ENCODE measurements at regions not wholly inside any gene's neighbourhood (a gene's known extent, or its start where the extent isn't known, plus 50 kb on each side); places are given as distances from the start of the nearest gene placed in this dataset.
A peak's percentile ranks its signal among the peaks of the same experiment; 100 is the strongest.

DNA sequence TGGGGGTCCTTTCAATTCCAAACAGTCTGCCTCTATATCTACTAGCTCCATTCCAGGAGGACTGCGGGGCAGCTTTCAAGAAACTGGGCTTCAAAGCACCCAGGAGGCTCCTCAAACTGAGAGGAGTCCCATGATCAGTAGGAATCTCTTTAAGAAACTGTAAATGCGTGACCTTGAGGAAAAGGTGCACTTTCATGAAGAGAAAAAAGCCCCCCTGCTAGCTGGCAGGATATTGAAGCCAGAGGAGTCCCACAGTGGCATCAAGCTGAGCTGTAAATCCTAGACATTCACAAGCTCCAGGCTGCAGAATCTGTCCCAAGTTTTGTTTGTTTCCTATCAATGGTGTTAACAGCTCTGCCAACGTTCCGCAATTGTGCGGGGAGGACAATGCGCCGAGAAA, 790.1 kb downstream of the SLC4A3 start:
- TF ChIP-seq, protein P1, sequence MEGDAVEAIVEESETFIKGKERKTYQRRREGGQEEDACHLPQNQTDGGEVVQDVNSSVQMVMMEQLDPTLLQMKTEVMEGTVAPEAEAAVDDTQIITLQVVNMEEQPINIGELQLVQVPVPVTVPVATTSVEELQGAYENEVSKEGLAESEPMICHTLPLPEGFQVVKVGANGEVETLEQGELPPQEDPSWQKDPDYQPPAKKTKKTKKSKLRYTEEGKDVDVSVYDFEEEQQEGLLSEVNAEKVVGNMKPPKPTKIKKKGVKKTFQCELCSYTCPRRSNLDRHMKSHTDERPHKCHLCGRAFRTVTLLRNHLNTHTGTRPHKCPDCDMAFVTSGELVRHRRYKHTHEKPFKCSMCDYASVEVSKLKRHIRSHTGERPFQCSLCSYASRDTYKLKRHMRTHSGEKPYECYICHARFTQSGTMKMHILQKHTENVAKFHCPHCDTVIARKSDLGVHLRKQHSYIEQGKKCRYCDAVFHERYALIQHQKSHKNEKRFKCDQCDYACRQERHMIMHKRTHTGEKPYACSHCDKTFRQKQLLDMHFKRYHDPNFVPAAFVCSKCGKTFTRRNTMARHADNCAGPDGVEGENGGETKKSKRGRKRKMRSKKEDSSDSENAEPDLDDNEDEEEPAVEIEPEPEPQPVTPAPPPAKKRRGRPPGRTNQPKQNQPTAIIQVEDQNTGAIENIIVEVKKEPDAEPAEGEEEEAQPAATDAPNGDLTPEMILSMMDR (conservative IDR thresholded peaks at IDR 0.05), result no peak
- H3K9me3 Mint-ChIP-seq, result no peaks in the 10 kb centered on the region
- H3K27ac Mint-ChIP-seq, result no peak overlapping the region
- peak overlapping the region; percentile 14 for H3K4me3 Mint-ChIP-seq
- H3K4me1 Mint-ChIP-seq (ENCODE audit: unreplicated experiment), result peaks cover 16% of the 10 kb centered on the region
- H3K27me3 Mint-ChIP-seq, result peaks cover 2% of the 10 kb centered on the region
- no peak for DNase-seq (ENCODE audit: extremely low spot score, unreplicated experiment)
- no peaks in the 10 kb centered on the region for H3K36me3 Mint-ChIP-seq

DNA sequence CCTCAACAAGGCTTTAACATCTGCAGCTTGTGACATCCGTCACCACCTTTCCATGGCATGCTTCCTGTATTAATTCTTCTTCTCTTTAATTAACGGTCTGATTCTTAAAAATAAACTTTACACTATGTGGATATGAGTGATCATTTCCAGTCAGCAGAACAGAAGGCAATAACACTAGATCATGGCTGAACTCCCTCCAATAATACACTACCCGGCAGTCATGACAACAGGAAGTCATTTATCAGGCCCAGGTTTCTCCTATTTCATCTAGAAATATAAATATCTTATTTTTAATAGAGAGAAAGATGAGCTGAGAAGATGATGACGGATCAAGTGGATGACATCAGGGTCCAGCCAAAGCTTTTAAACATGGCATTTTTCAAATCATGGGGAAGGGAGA, 792.2 kb downstream of the SLC4A3 start:
- Mint-ChIP-seq H3K9me3 (no peaks in the 10 kb centered on the region), H3K27me3 (no peaks in the 10 kb centered on the region), H3K4me3 (no peak overlapping the region), H3K36me3 (no peaks in the 10 kb centered on the region), H3K27ac (no peak overlapping the region), H3K4me1 (ENCODE audit: unreplicated experiment) (peaks cover 16% of the 10 kb centered on the region)
- DNase-seq (ENCODE audit: extremely low spot score, unreplicated experiment), result no peak
- TF ChIP-seq, protein P1 (conservative IDR thresholded peaks at IDR 0.05), result no peak

DNA sequence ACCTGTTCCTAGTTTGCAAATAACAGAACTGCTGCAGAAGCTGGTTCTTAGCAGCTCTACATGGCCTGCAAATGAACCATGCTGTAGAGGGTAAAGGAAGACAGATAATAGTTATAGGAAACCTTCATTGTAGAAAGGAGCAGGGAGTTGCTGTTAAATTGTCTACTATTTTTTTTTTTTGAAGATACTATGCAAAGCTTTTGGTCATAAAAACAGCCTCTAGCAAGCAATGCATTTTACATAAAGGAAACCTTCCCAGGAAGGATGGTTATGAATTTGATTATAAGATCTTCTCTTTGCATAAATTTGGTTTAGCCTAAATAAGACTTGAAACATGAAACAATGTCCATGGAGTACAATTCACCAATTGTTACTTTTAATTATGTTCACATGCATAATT, 793.4 kb downstream of the SLC4A3 start:
- Mint-ChIP-seq H3K27ac (no peak overlapping the region), H3K4me3 (no peak overlapping the region), H3K27me3 (no peaks in the 10 kb centered on the region), H3K36me3 (no peaks in the 10 kb centered on the region), H3K4me1 (ENCODE audit: unreplicated experiment) (peaks cover 16% of the 10 kb centered on the region), H3K9me3 (no peaks in the 10 kb centered on the region)
- DNase-seq (ENCODE audit: extremely low spot score, unreplicated experiment), result no peak
- TF ChIP-seq, protein P1 (conservative IDR thresholded peaks at IDR 0.05), result no peak

DNA sequence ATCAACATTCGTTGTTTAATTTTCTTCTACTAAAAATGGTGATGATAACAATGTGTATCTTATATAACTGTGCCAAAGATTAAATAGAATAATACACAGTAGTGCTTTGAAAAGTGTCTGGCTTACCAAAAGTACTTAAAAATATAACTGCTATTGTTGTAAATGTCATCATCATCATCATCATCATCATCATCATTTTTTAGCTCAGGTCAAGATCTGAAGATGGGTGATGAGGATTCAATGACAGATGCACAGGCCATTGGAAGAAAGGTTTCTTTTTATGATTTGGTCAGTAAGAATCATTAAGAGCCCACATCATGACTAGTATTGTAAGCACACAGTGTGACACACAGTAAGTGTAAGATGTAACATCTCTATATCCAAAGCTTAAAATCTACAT, 795.2 kb downstream of the SLC4A3 start:
- no peaks in the 10 kb centered on the region for H3K36me3 Mint-ChIP-seq
- H3K4me3 Mint-ChIP-seq, result no peak overlapping the region
- H3K27me3 Mint-ChIP-seq, result no peaks in the 10 kb centered on the region
- no peak for DNase-seq (ENCODE audit: extremely low spot score, unreplicated experiment)
- TF ChIP-seq, protein P1 (conservative IDR thresholded peaks at IDR 0.05), result no peak
- H3K27ac Mint-ChIP-seq, result no peak overlapping the region
- H3K9me3 Mint-ChIP-seq, result peaks cover 6% of the 10 kb centered on the region
- H3K4me1 Mint-ChIP-seq (ENCODE audit: unreplicated experiment), result peaks cover 13% of the 10 kb centered on the region

DNA sequence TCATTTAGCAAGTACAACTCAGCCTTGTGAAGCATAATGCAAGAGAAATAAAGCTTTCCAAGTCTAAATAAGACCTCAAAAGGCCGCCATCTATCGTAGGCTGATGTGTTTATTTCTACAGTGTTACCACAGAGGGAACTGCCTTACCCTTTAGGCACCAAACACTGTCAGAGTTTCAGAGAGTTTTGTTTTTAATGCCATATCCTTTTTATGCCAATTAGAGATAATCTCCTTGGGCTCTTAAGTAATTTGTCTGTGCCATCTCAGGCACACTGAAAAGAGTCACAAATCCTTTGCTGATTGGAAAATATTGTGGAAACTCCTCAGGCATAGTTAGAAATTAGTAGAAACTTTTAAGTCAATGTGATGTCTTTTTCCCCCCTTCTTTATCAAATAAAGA, 797.1 kb downstream of the SLC4A3 start:
- peaks cover 1% of the 10 kb centered on the region for H3K4me1 Mint-ChIP-seq (ENCODE audit: unreplicated experiment)
- H3K27ac Mint-ChIP-seq, result no peak overlapping the region
- TF ChIP-seq, protein P1 (conservative IDR thresholded peaks at IDR 0.05), result no peak
- H3K27me3 Mint-ChIP-seq, result no peaks in the 10 kb centered on the region
- peaks cover 6% of the 10 kb centered on the region for H3K9me3 Mint-ChIP-seq
- no peak for DNase-seq (ENCODE audit: extremely low spot score, unreplicated experiment)
- H3K4me3 Mint-ChIP-seq, result no peak overlapping the region
- H3K36me3 Mint-ChIP-seq, result no peaks in the 10 kb centered on the region

DNA sequence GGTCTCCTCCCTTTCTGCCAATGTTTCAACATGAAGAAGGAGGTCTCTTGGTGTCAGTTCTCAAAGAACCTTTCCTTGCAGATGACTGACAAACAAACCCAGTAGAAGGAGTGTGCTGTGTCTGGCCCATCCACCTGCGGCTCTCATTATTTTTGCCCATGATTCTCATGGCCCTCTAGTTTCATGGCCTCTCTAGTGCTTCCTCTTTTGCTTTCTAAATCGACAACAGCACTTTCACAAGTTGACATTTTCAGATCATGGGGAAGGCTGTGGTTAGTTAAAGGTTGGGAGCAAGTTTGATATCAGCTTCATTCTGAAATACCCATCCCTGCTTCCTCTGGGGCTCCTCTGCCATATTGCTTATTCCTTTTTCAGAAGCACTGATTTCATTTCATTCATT, 805.2 kb downstream of the SLC4A3 start:
- Mint-ChIP-seq H3K4me1 (ENCODE audit: unreplicated experiment) (no peaks in the 10 kb centered on the region), H3K27me3 (no peaks in the 10 kb centered on the region), H3K4me3 (no peak overlapping the region), H3K36me3 (no peaks in the 10 kb centered on the region), H3K27ac (no peak overlapping the region), H3K9me3 (no peaks in the 10 kb centered on the region)
- TF ChIP-seq, protein P1 (conservative IDR thresholded peaks at IDR 0.05), result no peak
- no peak for DNase-seq (ENCODE audit: extremely low spot score, unreplicated experiment)
